ENCODE measurements at regions not wholly inside any gene's neighbourhood (a gene's known extent, or its start where the extent isn't known, plus 50 kb on each side); places are given as distances from the start of the nearest gene placed in this dataset.

GRCh38 chr6:22883061-22883717 is 313.8 kb downstream of the HDGFL1 start:
- ChIA-PET POLR2A (no interaction called here), CTCF (no interaction called here)
- TF ChIP-seq, protein P1, sequence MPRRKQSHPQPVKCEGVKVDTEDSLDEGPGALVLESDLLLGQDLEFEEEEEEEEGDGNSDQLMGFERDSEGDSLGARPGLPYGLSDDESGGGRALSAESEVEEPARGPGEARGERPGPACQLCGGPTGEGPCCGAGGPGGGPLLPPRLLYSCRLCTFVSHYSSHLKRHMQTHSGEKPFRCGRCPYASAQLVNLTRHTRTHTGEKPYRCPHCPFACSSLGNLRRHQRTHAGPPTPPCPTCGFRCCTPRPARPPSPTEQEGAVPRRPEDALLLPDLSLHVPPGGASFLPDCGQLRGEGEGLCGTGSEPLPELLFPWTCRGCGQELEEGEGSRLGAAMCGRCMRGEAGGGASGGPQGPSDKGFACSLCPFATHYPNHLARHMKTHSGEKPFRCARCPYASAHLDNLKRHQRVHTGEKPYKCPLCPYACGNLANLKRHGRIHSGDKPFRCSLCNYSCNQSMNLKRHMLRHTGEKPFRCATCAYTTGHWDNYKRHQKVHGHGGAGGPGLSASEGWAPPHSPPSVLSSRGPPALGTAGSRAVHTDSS (tag by site-specific recombination; IDR thresholded peaks at IDR 0.05): no peak
- TF ChIP-seq GLIS2 (tag by site-specific recombination; IDR thresholded peaks at IDR 0.05): no peak
- TF ChIP-seq ZBTB8A (tag by site-specific recombination; IDR thresholded peaks at IDR 0.05): no peak
- no peak for TF ChIP-seq ZNF776 (tag by site-specific recombination; IDR thresholded peaks at IDR 0.05; ENCODE audit: borderline replicate concordance)
- TF ChIP-seq ZNF280D (tag by site-specific recombination; IDR thresholded peaks at IDR 0.05): no peak
- TF ChIP-seq, protein P2, sequence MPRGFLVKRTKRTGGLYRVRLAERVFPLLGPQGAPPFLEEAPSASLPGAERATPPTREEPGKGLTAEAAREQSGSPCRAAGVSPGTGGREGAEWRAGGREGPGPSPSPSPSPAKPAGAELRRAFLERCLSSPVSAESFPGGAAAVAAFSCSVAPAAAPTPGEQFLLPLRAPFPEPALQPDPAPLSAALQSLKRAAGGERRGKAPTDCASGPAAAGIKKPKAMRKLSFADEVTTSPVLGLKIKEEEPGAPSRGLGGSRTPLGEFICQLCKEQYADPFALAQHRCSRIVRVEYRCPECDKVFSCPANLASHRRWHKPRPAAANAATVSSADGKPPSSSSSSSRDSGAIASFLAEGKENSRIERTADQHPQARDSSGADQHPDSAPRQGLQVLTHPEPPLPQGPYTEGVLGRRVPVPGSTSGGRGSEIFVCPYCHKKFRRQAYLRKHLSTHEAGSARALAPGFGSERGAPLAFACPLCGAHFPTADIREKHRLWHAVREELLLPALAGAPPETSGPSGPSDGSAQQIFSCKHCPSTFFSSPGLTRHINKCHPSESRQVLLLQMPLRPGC (tag by site-specific recombination; IDR thresholded peaks at IDR 0.05): no peak
- peaks cover 5% of the 10 kb centered on the region for H3K4me1 ChIP-seq (ENCODE audit: control insufficient read depth, insufficient read depth, low read length)
- no peak overlapping the region for H3K4me3 ChIP-seq (ENCODE audit: low read depth, low read length)
- H3K9me3 ChIP-seq (ENCODE audit: control insufficient read depth, insufficient read depth, low read depth, low read length): no peaks in the 10 kb centered on the region
- no peak overlapping the region for H3K27ac ChIP-seq (ENCODE audit: extremely low read depth, low read depth, low read length)
- H3K36me3 ChIP-seq (ENCODE audit: control insufficient read depth in 2 of 2, insufficient read depth in 1 of 2, low read length in 2 of 2): no peaks in the 10 kb centered on the region

- POLR2A ChIA-PET: no interaction called here
- no peak overlapping the region for H3K4me3 ChIP-seq (ENCODE audit: low read depth, low read length)
- peaks cover 10% of the 10 kb centered on the region for H3K4me1 ChIP-seq (ENCODE audit: control insufficient read depth, insufficient read depth, low read length)
- H3K36me3 ChIP-seq (ENCODE audit: control insufficient read depth in 2 of 2, insufficient read depth in 1 of 2, low read length in 2 of 2): no peaks in the 10 kb centered on the region
- H3K9me3 ChIP-seq (ENCODE audit: control insufficient read depth, insufficient read depth, low read depth, low read length): no peaks in the 10 kb centered on the region
- no peak overlapping the region for H3K27ac ChIP-seq (ENCODE audit: extremely low read depth, low read depth, low read length)
- CTCF ChIA-PET: interaction anchor here (0.6 kb wide), 1 partner anchor 32 kb away, joined by 3 read pairs; no protein-coding TSS in a partner anchor
- TF ChIP-seq KLF16 (tag by site-specific recombination; IDR thresholded peaks at IDR 0.05) (no peak), TCF7L2 (IDR thresholded peaks at IDR 0.05; ENCODE audit: borderline replicate concordance, low read depth, low read length) (no peak), KLF10 (tag by site-specific recombination; IDR thresholded peaks at IDR 0.05) (no peak), SP3 (tag by site-specific recombination; IDR thresholded peaks at IDR 0.05) (no peak), ZNF768 (tag by site-specific recombination; IDR thresholded peaks at IDR 0.05) (no peak), ZNF404 (tag by site-specific recombination; IDR thresholded peaks at IDR 0.05) (no peak), ZNF433 (tag by site-specific recombination; IDR thresholded peaks at IDR 0.05; ENCODE audit: low read depth) (no peak), ZNF302 (tag by site-specific recombination; IDR thresholded peaks at IDR 0.05; ENCODE audit: low read depth) (no peak), ZNF529 (tag by site-specific recombination; IDR thresholded peaks at IDR 0.05; ENCODE audit: insufficient replicate concordance) (no peak), ZNF521 (tag by site-specific recombination; IDR thresholded peaks at IDR 0.05) (no peak), ZNF792 (tag by site-specific recombination; IDR thresholded peaks at IDR 0.05) (no peak), ZXDB (tag by site-specific recombination; IDR thresholded peaks at IDR 0.05) (no peak), IKZF3 (tag by site-specific recombination; IDR thresholded peaks at IDR 0.05) (no peak), KLF1 (tag by site-specific recombination; IDR thresholded peaks at IDR 0.05) (no peak), ZNF169 (tag by site-specific recombination; IDR thresholded peaks at IDR 0.05) (no peak), SETDB1 (IDR thresholded peaks at IDR 0.05; ENCODE audit: insufficient read length, low read length) (no peak), KLF7 (tag by site-specific recombination; IDR thresholded peaks at IDR 0.05; ENCODE audit: borderline replicate concordance) (no peak), ZNF121 (tag by site-specific recombination; IDR thresholded peaks at IDR 0.05) (no peak)
- TF ChIP-seq, protein P3, sequence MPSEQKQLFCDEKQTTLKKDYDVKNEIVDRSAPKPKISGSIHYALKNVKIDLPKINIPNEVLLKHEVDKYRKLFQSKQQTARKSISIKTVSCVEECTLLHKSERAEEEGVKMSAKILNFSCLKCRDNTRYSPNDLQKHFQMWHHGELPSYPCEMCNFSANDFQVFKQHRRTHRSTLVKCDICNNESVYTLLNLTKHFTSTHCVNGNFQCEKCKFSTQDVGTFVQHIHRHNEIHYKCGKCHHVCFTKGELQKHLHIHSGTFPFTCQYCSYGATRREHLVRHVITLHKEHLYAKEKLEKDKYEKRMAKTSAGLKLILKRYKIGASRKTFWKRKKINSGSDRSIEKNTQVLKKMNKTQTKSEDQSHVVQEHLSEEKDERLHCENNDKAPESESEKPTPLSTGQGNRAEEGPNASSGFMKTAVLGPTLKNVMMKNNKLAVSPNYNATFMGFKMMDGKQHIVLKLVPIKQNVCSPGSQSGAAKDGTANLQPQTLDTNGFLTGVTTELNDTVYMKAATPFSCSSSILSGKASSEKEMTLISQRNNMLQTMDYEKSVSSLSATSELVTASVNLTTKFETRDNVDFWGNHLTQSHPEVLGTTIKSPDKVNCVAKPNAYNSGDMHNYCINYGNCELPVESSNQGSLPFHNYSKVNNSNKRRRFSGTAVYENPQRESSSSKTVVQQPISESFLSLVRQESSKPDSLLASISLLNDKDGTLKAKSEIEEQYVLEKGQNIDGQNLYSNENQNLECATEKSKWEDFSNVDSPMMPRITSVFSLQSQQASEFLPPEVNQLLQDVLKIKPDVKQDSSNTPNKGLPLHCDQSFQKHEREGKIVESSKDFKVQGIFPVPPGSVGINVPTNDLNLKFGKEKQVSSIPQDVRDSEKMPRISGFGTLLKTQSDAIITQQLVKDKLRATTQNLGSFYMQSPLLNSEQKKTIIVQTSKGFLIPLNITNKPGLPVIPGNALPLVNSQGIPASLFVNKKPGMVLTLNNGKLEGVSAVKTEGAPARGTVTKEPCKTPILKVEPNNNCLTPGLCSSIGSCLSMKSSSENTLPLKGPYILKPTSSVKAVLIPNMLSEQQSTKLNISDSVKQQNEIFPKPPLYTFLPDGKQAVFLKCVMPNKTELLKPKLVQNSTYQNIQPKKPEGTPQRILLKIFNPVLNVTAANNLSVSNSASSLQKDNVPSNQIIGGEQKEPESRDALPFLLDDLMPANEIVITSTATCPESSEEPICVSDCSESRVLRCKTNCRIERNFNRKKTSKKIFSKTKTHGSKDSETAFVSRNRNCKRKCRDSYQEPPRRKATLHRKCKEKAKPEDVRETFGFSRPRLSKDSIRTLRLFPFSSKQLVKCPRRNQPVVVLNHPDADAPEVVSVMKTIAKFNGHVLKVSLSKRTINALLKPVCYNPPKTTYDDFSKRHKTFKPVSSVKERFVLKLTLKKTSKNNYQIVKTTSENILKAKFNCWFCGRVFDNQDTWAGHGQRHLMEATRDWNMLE (tag by site-specific recombination; conservative IDR thresholded peaks at IDR 0.05; ENCODE audit: low read depth): no peak
Observed at GRCh38 chr6:22884456-22884855, 315.1 kb downstream of the HDGFL1 start.
